ENCODE measurements at regions not wholly inside any gene's neighbourhood (a gene's known extent, or its start where the extent isn't known, plus 50 kb on each side); places are given as distances from the start of the nearest gene placed in this dataset.

DNA sequence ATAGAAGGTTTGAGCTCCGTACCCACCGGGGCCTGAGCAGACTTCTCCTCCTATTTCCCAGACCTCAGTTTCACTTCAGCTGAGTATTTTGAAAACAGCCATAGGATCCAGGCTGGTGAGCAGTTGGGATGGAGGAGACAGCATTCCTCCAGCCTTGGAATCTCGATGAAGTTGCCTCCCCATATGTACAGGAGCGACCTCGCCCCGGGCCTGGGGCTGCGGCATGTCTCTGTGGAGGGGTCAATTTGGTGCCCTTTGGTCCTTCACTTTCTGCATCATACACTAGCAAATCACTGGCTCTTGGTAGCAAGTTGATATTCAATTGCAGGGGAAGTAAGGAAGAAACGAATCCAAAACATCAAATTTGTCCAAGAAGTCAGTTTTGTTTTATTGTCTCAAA is 402.0 kb upstream of the IRX4 start:
- no peak for ATAC-seq
- no peaks in the 10 kb centered on the region for H3K27me3 Mint-ChIP-seq

DNA sequence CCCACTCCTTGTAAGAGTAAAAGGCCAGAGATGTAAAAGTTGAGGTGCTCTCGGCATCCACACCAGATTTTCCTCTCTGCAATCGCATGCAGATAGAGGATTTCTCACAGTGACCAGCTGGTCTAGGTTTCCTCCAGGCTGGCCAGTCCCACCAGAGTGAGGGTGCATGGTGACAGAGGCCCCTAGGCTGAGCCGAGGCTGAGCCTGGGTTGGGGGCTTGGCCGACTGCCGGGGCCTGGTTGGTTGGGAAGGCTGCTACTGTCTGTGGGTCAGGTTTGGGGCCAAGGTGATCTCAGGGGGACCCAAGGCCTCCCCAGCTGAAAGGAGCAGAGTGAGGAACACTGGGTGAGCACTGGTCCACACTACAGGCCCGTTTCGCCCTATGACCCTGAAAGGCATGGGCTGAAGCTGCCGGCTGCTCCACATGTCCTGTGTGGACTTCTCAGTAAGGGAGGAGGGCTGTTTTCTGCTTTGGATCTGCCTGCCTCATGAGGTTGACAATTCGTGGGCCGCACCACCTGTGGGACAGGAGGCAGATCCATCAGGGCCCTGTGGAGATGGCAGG is 400.8 kb upstream of the IRX4 start:
- ChIA-PET POLR2A (no interaction called here), CTCF (no interaction called here)
- Mint-ChIP-seq H3K36me3 (ENCODE audit: low read depth) (no peaks in the 10 kb centered on the region), H3K4me3 (no peak overlapping the region), H3K4me1 (no peaks in the 10 kb centered on the region), H3K27ac (no peak overlapping the region), H3K9me3 (ENCODE audit: low read depth) (no peaks in the 10 kb centered on the region), H3K27me3 (no peaks in the 10 kb centered on the region)
- ATAC-seq, result no peak
- intact Hi-C loops (cut with DNase I, micrococcal nuclease), result no loop called here
- no peak for DNase-seq

More for the DNA sequence above, 402.0 kb upstream of the IRX4 start:
- Mint-ChIP-seq H3K9me3 (ENCODE audit: low read depth) (no peaks in the 10 kb centered on the region), H3K27ac (no peak overlapping the region), H3K36me3 (ENCODE audit: low read depth) (no peaks in the 10 kb centered on the region), H3K4me1 (no peaks in the 10 kb centered on the region), H3K4me3 (no peak overlapping the region)
- no peak for DNase-seq
- CTCF ChIA-PET, result no interaction called here
- intact Hi-C loops (cut with DNase I, micrococcal nuclease), result no loop called here
- POLR2A ChIA-PET, result no interaction called here

DNA sequence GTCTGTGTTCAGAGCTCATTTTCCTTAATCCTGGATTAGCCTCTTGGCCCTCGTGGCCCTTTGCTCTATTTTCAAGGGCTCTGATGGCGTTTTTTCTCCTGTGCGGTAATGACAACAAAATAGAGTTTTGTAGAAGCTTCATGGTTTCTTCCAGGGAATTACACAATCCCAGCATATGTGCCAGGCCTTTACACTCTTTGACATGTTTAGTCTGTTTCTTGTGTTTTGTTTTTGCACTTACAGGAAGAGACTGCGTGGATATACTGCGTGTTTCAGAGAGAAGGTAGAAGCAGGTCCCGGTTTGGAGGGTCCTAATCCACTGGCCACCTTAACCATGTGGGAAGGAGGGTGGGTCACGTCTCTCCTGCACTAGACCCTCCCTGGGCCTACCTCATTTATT is 400.2 kb upstream of the IRX4 start:
- Mint-ChIP-seq H3K4me3 (no peak overlapping the region), H3K36me3 (ENCODE audit: low read depth) (no peaks in the 10 kb centered on the region), H3K27ac (no peak overlapping the region), H3K27me3 (no peaks in the 10 kb centered on the region), H3K4me1 (no peaks in the 10 kb centered on the region), H3K9me3 (ENCODE audit: low read depth) (no peaks in the 10 kb centered on the region)
- intact Hi-C loops (cut with DNase I, micrococcal nuclease), result no loop called here
- ChIA-PET POLR2A (no interaction called here), CTCF (no interaction called here)
- no peak for DNase-seq
- no peak for ATAC-seq

DNA sequence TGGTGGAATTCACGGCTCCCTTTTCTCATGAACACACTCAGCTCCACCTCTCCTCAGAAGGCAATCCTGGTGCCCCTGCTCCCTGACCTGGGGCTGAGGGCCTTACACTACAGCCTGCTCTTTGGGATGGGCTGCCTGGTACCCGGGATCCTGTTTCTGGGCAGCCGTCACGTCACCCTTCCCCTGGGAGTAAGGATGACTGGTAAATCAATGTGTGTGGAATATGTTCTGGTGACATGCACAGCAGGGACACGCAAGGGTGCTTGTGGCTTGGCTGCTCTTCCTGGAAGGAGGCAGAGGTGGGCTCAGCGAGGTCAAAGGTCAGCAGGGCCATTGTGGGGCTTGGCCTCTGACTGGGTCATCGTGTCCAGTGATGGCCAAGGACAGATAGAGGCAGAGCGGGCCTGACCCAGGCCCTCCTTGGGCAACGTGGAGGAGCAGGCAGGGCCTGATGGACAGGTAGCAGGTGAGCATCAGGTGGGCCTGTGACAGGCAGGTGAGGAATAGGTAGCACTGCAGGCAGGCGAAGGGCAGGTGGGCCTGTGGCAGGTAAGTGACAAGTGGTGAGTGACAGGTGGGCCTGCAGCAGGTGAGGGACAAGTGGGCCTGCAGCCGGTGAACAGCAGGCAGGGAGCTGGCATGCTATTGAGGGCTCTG is 399.4 kb upstream of the IRX4 start:
- Mint-ChIP-seq H3K9me3 (ENCODE audit: low read depth) (no peaks in the 10 kb centered on the region), H3K4me3 (no peak overlapping the region), H3K4me1 (no peaks in the 10 kb centered on the region), H3K27me3 (no peaks in the 10 kb centered on the region), H3K36me3 (ENCODE audit: low read depth) (no peaks in the 10 kb centered on the region), H3K27ac (no peak overlapping the region)
- no peak for ATAC-seq
- DNase-seq, result no peak
- intact Hi-C loops (cut with DNase I, micrococcal nuclease), result no loop called here
- ChIA-PET POLR2A (no interaction called here), CTCF (no interaction called here)

DNA sequence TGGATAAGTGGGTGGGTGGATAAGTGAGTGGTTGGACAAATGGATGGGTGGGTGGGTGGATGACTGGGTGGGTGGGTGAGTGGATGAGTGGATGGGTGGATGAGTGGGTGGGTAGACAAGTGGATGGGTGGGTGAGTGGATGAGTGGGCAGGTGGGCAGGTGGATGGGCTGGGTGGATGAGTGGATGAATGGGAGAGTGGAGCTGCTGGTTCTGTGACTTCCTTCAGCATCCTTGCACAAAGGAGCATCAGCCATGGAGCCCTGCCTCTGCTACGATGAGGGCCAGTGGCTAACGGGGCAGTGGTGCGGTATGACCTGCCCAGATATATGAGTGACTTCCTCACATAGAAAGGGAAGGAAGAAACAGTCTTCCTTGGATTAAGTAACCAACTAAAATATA is 398.7 kb upstream of the IRX4 start:
- ATAC-seq, result no peak
- Mint-ChIP-seq H3K27ac (no peak overlapping the region), H3K36me3 (ENCODE audit: low read depth) (no peaks in the 10 kb centered on the region), H3K4me1 (no peaks in the 10 kb centered on the region), H3K9me3 (ENCODE audit: low read depth) (no peaks in the 10 kb centered on the region), H3K4me3 (no peak overlapping the region), H3K27me3 (no peaks in the 10 kb centered on the region)
- no peak for DNase-seq
- intact Hi-C loops (cut with DNase I, micrococcal nuclease), result no loop called here
- ChIA-PET CTCF (no interaction called here), POLR2A (no interaction called here)

DNA sequence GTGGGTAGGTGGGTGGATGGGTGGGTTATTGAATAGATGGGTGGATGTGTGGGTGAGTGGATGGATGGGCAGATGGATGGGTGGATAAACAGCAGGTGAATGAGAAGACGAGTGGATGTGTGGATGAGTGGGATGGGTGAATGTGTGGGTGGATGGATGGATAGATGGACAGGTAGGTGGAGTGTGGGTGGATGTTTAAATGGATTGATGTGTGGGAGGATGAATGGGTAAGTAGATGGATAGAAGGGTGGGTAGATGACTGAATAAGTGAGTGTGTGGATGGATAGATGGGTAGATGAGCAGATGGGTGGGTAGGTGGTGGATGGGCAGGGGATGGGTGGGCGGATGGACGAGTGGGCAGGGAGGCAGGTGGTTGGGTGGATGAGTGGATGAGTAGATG is 397.6 kb upstream of the IRX4 start:
- no peak overlapping the region for H3K27ac Mint-ChIP-seq
- no peaks in the 10 kb centered on the region for H3K4me1 Mint-ChIP-seq
- DNase-seq (no peak), ATAC-seq (no peak)
- H3K9me3 Mint-ChIP-seq (ENCODE audit: low read depth), result no peaks in the 10 kb centered on the region
- H3K27me3 Mint-ChIP-seq, result no peaks in the 10 kb centered on the region
- intact Hi-C loops (cut with DNase I, micrococcal nuclease), result no loop called here
- CTCF ChIA-PET, result no interaction called here
- H3K4me3 Mint-ChIP-seq, result no peak overlapping the region
- POLR2A ChIA-PET, result no interaction called here
- no peaks in the 10 kb centered on the region for H3K36me3 Mint-ChIP-seq (ENCODE audit: low read depth)

DNA sequence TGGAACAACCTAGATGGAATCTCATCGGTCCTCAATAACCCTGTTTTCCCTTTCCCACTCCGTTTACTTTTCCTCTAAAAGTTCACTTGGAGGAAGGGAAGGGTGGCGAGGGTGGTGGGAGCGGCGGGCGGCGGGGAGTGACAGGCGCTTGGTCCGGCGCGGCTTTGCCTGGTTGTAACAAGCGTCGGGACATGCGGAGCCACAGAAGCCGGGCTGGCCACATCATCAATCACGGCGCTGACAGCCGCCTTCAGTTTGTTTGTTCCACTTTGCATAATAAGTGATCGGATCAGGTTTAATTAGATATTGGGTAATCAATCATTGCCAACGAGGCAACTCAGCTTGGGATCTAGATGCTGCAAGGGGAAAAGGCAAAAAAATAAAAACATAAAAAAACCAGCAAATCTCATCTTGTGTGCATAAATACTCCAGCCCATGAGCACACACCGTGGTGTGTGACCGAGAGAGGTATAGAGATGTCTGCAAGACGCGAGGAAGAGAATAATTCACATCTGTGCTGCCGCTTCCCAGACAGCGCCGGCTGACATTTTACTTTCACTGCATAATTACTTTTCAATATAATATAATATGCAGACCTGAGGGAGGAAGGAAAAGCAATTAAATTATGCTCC is 396.2 kb upstream of the IRX4 start:
- Mint-ChIP-seq H3K4me1 (no peaks in the 10 kb centered on the region), H3K4me3 (no peak overlapping the region), H3K27me3 (peaks cover 3% of the 10 kb centered on the region), H3K27ac (no peak overlapping the region), H3K36me3 (ENCODE audit: low read depth) (no peaks in the 10 kb centered on the region), H3K9me3 (ENCODE audit: low read depth) (no peaks in the 10 kb centered on the region)
- no peak for DNase-seq
- ChIA-PET CTCF (no interaction called here), POLR2A (no interaction called here)
- ATAC-seq, result no peak
- intact Hi-C loops (cut with DNase I, micrococcal nuclease), result no loop called here

DNA sequence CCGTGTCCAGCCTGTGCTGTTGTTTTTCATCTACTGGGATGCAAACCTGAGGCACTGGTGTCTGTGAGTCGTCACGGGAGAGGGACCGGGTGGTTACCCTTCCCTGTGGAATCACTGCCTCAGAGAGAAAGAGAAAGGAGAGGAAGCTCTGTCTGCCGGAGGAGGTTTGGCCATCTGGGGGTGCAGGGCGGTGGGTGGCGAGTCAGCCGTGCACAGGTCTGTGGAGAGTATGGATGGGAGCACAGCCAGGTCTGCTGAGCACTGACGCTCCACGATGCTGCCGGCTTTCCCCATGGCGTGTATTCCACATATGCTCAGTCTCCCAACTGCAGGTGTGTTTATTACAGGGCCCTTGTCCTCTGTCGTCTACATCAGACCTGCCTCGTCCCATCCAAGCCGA is 395.2 kb upstream of the IRX4 start:
- H3K36me3 Mint-ChIP-seq (ENCODE audit: low read depth), result no peaks in the 10 kb centered on the region
- H3K27me3 Mint-ChIP-seq, result peaks cover 3% of the 10 kb centered on the region
- ATAC-seq (no peak), DNase-seq (no peak)
- no peaks in the 10 kb centered on the region for H3K9me3 Mint-ChIP-seq (ENCODE audit: low read depth)
- POLR2A ChIA-PET, result no interaction called here
- no peak overlapping the region for H3K4me3 Mint-ChIP-seq
- CTCF ChIA-PET, result no interaction called here
- no peaks in the 10 kb centered on the region for H3K4me1 Mint-ChIP-seq
- no peak overlapping the region for H3K27ac Mint-ChIP-seq
- intact Hi-C loops (cut with DNase I, micrococcal nuclease), result no loop called here

DNA sequence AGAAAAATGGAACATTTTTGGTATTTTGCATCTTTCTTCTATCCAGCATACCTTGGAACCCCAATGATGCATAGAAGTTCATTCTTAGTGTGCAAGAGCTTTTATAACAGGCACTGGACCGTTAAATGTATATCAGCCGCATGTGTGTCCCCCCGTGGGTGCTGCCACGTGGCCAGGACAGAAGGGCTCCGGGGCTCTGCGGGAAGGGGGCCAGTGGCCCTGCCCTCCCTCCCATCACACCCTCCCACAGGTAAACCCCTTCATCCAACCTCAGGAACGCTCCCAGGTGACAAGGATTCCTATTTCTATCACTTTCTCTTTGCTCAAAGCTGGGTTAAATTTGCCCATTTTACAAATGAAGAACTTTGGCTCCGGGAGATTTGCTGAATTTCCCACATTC is 393.4 kb upstream of the IRX4 start:
- Mint-ChIP-seq H3K27me3 (peaks cover 3% of the 10 kb centered on the region), H3K36me3 (ENCODE audit: low read depth) (no peaks in the 10 kb centered on the region), H3K4me1 (no peaks in the 10 kb centered on the region), H3K9me3 (ENCODE audit: low read depth) (no peaks in the 10 kb centered on the region), H3K27ac (no peak overlapping the region), H3K4me3 (no peak overlapping the region)
- ChIA-PET CTCF (no interaction called here), POLR2A (no interaction called here)
- ATAC-seq, result no peak
- no peak for DNase-seq
- intact Hi-C loops (cut with DNase I, micrococcal nuclease), result no loop called here

DNA sequence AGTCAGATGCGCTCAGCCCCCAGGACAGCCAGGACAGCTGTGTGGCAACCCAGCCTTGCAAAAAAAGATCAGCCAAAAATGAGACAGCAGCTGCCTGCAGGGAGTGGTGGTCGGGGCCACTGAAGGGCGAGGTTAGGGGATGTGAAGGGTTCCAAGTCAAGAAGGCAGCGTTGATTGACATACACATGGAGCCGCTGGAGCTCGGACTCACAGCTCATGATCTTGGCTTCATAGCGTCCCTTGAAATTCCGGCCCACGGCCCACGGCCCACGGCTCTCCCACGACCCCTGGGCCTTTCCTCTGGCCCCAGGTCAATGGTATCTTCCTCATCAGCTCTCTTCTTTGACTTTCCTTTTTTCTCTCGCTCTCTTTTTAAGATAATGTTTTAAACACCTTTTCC is 390.0 kb upstream of the IRX4 start:
- CTCF ChIA-PET, result no interaction called here
- POLR2A ChIA-PET, result no interaction called here
- Mint-ChIP-seq H3K36me3 (ENCODE audit: low read depth) (no peaks in the 10 kb centered on the region), H3K4me1 (no peaks in the 10 kb centered on the region), H3K9me3 (ENCODE audit: low read depth) (no peaks in the 10 kb centered on the region), H3K27ac (no peak overlapping the region), H3K27me3 (peaks cover 5% of the 10 kb centered on the region), H3K4me3 (no peak overlapping the region)
- intact Hi-C loops (cut with DNase I, micrococcal nuclease), result no loop called here
- DNase-seq (no peak), ATAC-seq (no peak)

DNA sequence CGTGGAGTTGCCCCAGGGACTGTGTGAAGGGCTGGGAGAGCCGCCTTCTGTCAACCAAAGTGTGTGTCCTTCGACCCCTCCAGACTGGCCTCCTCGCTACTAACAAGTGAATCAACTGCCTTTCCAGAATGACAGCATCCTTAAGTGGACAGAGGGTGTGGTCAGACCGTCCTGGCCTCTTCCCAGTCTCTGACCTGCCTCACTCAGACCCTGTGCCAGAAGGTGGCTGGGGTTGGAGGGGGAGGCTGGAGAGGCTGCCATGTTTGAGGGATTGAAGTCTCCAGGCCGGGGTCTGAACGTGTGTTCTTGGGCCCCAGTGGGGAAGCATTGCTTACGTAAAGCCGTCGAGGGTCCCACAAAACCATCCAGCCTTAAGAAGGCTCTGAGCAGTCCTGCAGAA is 389.3 kb upstream of the IRX4 start:
- no peak overlapping the region for H3K27ac Mint-ChIP-seq
- CTCF ChIA-PET, result no interaction called here
- no peak overlapping the region for H3K4me3 Mint-ChIP-seq
- no peak for DNase-seq
- POLR2A ChIA-PET, result no interaction called here
- H3K4me1 Mint-ChIP-seq, result no peaks in the 10 kb centered on the region
- no peaks in the 10 kb centered on the region for H3K9me3 Mint-ChIP-seq (ENCODE audit: low read depth)
- no peaks in the 10 kb centered on the region for H3K36me3 Mint-ChIP-seq (ENCODE audit: low read depth)
- H3K27me3 Mint-ChIP-seq, result peaks cover 7% of the 10 kb centered on the region
- ATAC-seq, result no peak
- intact Hi-C loops (cut with DNase I, micrococcal nuclease), result no loop called here

DNA sequence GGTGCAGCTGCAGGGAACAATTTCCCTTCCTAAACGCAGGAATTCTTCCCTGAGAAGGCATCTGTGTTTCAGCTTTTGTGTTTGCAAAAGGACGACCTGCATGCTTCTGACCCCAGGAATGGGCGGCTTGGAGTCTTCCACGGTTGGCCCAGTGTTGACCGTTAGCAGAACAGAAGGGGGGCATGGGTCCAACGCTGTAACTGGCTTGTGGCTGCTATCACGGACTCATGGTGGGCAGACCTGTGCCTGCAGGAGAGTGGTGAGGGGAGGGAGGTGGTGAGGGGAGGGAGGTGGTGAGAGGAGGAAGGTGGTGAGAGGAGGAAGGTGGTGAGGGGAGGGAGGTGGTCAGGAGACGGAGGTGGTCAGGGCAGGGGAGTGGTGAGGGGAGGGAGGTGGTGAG is 388.6 kb upstream of the IRX4 start:
- H3K4me3 Mint-ChIP-seq, result no peak overlapping the region
- DNase-seq (no peak), ATAC-seq (no peak)
- no peak overlapping the region for H3K27ac Mint-ChIP-seq
- no peaks in the 10 kb centered on the region for H3K36me3 Mint-ChIP-seq (ENCODE audit: low read depth)
- POLR2A ChIA-PET, result no interaction called here
- intact Hi-C loops (cut with DNase I, micrococcal nuclease), result no loop called here
- CTCF ChIA-PET, result no interaction called here
- H3K27me3 Mint-ChIP-seq, result peaks cover 7% of the 10 kb centered on the region
- no peaks in the 10 kb centered on the region for H3K9me3 Mint-ChIP-seq (ENCODE audit: low read depth)
- H3K4me1 Mint-ChIP-seq, result no peaks in the 10 kb centered on the region

DNA sequence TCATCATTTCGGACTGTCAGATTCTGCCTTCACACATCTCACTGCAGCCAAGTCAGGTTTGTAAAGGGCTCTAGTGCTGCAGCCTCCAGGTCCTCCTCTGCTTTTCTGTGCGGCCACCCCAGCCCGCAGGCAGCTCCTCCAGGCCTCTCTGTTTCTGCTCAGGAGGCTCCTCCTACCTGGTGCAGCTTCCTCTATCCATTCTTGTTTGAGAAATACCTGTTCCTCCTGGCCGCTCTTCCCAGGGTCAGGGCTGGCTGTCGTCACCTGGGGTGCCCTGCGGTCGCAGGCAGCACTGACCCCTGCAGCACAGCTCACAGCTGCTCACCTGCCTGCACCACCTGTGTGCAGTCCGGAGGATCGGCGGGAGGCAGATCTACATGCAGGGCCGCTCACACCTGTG is 387.7 kb upstream of the IRX4 start:
- H3K27me3 Mint-ChIP-seq, result peaks cover 7% of the 10 kb centered on the region
- ATAC-seq, result no peak
- H3K4me1 Mint-ChIP-seq, result no peaks in the 10 kb centered on the region
- intact Hi-C loops (cut with DNase I, micrococcal nuclease), result no loop called here
- H3K27ac Mint-ChIP-seq, result no peak overlapping the region
- H3K4me3 Mint-ChIP-seq, result no peak overlapping the region
- no peaks in the 10 kb centered on the region for H3K9me3 Mint-ChIP-seq (ENCODE audit: low read depth)
- POLR2A ChIA-PET, result no interaction called here
- no peaks in the 10 kb centered on the region for H3K36me3 Mint-ChIP-seq (ENCODE audit: low read depth)
- CTCF ChIA-PET, result no interaction called here
- no peak for DNase-seq

Measured in activated CD4-positive, alpha-beta T cell treated with anti-CD3 and anti-CD28 coated beads for 36 hours (primary cell).